ENCODE measurements at regions not wholly inside any gene's neighbourhood (a gene's known extent, or its start where the extent isn't known, plus 50 kb on each side); places are given as distances from the start of the nearest gene placed in this dataset.

- no peak for TF ChIP-seq JUNB (IDR thresholded peaks at IDR 0.05; ENCODE audit: unreplicated experiment)
- TF ChIP-seq NANOG (IDR thresholded peaks at IDR 0.05; ENCODE audit: borderline replicate concordance): no peak
- no peak for TF ChIP-seq POLR2AphosphoS5 (IDR thresholded peaks at IDR 0.05; ENCODE audit: low read depth)
- TF ChIP-seq, protein P1, sequence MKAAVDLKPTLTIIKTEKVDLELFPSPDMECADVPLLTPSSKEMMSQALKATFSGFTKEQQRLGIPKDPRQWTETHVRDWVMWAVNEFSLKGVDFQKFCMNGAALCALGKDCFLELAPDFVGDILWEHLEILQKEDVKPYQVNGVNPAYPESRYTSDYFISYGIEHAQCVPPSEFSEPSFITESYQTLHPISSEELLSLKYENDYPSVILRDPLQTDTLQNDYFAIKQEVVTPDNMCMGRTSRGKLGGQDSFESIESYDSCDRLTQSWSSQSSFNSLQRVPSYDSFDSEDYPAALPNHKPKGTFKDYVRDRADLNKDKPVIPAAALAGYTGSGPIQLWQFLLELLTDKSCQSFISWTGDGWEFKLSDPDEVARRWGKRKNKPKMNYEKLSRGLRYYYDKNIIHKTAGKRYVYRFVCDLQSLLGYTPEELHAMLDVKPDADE (IDR thresholded peaks at IDR 0.05): no peak
These were observed 172.0 kb downstream of the ZFP36L2 start (continued) for GRCh38 chr2:43054367-43054766.

GRCh38 chr2:43052944-43053306 is 173.5 kb downstream of the ZFP36L2 start:
- Mint-ChIP-seq H3K27me3 (ENCODE audit: insufficient read depth, low read depth, poor library complexity) (peaks cover 17% of the 10 kb centered on the region), H3K4me3 (no peak overlapping the region), H3K9me3 (no peaks in the 10 kb centered on the region), H3K27ac (no peak overlapping the region), H3K36me3 (ENCODE audit: low read depth) (no peaks in the 10 kb centered on the region; the same call in 2 of the 3 replicates), H3K4me1 (peaks cover 15% of the 10 kb centered on the region)
- no peaks in the 10 kb centered on the region for H3F3A ChIP-seq (replicated peaks; ENCODE audit: low read depth)
- H3K27me3 ChIP-seq (ENCODE audit: insufficient read depth): no peaks in the 10 kb centered on the region
- H3K4me1 ChIP-seq (ENCODE audit: insufficient read depth): peaks cover 2% of the 10 kb centered on the region; the same call in 1 of the 2 replicates
- no peak overlapping the region for H3K4me2 ChIP-seq
- H3K4me3 ChIP-seq: no peak overlapping the region
- H3K27ac ChIP-seq (ENCODE audit: low read depth): no peak overlapping the region
- H2AFZ ChIP-seq: no peak overlapping the region
- no peaks in the 10 kb centered on the region for H3K36me3 ChIP-seq (ENCODE audit: insufficient read depth)
- DNase-seq (ENCODE audit: low spot score) (no peak), ATAC-seq (no peak)
- H3K9me2 ChIP-seq (ENCODE audit: insufficient read depth): no peaks in the 10 kb centered on the region
- H3K79me2 ChIP-seq (replicated peaks; ENCODE audit: insufficient read depth): no peaks in the 10 kb centered on the region
- H4K20me1 ChIP-seq (replicated peaks; ENCODE audit: insufficient read depth): no peaks in the 10 kb centered on the region
- no peak for TF ChIP-seq STAT1 (IDR thresholded peaks at IDR 0.05; ENCODE audit: unreplicated experiment)
- no peak for TF ChIP-seq EZH2 (IDR thresholded peaks at IDR 0.05; ENCODE audit: low read depth, unreplicated experiment)
- TF ChIP-seq JUNB (IDR thresholded peaks at IDR 0.05; ENCODE audit: unreplicated experiment): no peak
- TF ChIP-seq, protein P2, sequence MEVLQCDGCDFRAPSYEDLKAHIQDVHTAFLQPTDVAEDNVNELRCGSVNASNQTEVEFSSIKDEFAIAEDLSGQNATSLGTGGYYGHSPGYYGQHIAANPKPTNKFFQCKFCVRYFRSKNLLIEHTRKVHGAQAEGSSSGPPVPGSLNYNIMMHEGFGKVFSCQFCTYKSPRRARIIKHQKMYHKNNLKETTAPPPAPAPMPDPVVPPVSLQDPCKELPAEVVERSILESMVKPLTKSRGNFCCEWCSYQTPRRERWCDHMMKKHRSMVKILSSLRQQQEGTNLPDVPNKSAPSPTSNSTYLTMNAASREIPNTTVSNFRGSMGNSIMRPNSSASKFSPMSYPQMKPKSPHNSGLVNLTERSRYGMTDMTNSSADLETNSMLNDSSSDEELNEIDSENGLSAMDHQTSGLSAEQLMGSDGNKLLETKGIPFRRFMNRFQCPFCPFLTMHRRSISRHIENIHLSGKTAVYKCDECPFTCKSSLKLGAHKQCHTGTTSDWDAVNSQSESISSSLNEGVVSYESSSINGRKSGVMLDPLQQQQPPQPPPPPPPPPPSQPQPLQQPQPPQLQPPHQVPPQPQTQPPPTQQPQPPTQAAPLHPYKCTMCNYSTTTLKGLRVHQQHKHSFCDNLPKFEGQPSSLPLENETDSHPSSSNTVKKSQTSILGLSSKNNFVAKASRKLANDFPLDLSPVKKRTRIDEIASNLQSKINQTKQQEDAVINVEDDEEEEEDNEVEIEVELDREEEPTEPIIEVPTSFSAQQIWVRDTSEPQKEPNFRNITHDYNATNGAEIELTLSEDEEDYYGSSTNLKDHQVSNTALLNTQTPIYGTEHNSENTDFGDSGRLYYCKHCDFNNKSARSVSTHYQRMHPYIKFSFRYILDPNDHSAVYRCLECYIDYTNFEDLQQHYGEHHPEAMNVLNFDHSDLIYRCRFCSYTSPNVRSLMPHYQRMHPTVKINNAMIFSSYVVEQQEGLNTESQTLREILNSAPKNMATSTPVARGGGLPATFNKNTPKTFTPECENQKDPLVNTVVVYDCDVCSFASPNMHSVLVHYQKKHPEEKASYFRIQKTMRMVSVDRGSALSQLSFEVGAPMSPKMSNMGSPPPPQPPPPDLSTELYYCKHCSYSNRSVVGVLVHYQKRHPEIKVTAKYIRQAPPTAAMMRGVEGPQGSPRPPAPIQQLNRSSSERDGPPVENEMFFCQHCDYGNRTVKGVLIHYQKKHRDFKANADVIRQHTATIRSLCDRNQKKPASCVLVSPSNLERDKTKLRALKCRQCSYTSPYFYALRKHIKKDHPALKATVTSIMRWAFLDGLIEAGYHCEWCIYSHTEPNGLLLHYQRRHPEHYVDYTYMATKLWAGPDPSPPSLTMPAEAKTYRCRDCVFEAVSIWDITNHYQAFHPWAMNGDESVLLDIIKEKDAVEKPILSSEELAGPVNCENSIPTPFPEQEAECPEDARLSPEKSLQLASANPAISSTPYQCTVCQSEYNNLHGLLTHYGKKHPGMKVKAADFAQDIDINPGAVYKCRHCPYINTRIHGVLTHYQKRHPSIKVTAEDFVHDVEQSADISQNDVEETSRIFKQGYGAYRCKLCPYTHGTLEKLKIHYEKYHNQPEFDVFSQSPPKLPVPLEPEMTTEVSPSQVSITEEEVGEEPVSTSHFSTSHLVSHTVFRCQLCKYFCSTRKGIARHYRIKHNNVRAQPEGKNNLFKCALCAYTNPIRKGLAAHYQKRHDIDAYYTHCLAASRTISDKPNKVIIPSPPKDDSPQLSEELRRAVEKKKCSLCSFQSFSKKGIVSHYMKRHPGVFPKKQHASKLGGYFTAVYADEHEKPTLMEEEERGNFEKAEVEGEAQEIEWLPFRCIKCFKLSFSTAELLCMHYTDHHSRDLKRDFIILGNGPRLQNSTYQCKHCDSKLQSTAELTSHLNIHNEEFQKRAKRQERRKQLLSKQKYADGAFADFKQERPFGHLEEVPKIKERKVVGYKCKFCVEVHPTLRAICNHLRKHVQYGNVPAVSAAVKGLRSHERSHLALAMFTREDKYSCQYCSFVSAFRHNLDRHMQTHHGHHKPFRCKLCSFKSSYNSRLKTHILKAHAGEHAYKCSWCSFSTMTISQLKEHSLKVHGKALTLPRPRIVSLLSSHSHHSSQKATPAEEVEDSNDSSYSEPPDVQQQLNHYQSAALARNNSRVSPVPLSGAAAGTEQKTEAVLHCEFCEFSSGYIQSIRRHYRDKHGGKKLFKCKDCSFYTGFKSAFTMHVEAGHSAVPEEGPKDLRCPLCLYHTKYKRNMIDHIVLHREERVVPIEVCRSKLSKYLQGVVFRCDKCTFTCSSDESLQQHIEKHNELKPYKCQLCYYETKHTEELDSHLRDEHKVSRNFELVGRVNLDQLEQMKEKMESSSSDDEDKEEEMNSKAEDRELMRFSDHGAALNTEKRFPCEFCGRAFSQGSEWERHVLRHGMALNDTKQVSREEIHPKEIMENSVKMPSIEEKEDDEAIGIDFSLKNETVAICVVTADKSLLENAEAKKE (CRISPR knock-in tag; IDR thresholded peaks at IDR 0.05): no peak
- TF ChIP-seq EZH2phosphoT487 (IDR thresholded peaks at IDR 0.05; ENCODE audit: unreplicated experiment): no peak
- TF ChIP-seq ZNF331 (CRISPR knock-in tag; IDR thresholded peaks at IDR 0.05; ENCODE audit: low read depth): no peak
- no peak for TF ChIP-seq NANOG (IDR thresholded peaks at IDR 0.05; ENCODE audit: borderline replicate concordance)
- TF ChIP-seq, protein P3, sequence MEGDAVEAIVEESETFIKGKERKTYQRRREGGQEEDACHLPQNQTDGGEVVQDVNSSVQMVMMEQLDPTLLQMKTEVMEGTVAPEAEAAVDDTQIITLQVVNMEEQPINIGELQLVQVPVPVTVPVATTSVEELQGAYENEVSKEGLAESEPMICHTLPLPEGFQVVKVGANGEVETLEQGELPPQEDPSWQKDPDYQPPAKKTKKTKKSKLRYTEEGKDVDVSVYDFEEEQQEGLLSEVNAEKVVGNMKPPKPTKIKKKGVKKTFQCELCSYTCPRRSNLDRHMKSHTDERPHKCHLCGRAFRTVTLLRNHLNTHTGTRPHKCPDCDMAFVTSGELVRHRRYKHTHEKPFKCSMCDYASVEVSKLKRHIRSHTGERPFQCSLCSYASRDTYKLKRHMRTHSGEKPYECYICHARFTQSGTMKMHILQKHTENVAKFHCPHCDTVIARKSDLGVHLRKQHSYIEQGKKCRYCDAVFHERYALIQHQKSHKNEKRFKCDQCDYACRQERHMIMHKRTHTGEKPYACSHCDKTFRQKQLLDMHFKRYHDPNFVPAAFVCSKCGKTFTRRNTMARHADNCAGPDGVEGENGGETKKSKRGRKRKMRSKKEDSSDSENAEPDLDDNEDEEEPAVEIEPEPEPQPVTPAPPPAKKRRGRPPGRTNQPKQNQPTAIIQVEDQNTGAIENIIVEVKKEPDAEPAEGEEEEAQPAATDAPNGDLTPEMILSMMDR (conservative IDR thresholded peaks at IDR 0.05; ENCODE audit: low read depth in 2 of 2): no peak
- no peak for TF ChIP-seq POLR2AphosphoS5 (IDR thresholded peaks at IDR 0.05; ENCODE audit: low read depth)
- TF ChIP-seq, protein P1 (IDR thresholded peaks at IDR 0.05): no peak
- no peak for TF ChIP-seq ZNF114 (CRISPR knock-in tag; IDR thresholded peaks at IDR 0.05)
- no peak for TF ChIP-seq CREB1 (CRISPR knock-in tag; IDR thresholded peaks at IDR 0.05; ENCODE audit: low read depth)

Measured in GM23338 (cell line).